Subcutaneous abdominal adipose tissue (tissue), 5 donors: ENCODE measurements at regions not wholly inside any gene's neighbourhood (a gene's known extent, or its start where the extent isn't known, plus 50 kb on each side); places are given as distances from the start of the nearest gene placed in this dataset.
"Not testable (repeated sequence)": the region's sequence is repeated elsewhere in the genome, so short reads cannot be mapped to it uniquely, and the experiment has no call there.

Experiments
- H3K27ac ChIP-seq: one replicate; pipeline ENCODE4 v1.7.0; 2013; ENCODE audit warnings: low read depth, mild to moderate bottlenecking, inconsistent platforms, low read length, moderate library complexity
- H3K27me3 ChIP-seq, 5 donors: one replicate each; pipeline ENCODE4 v1.7.0; 2013; ENCODE audit warnings: low read length in 5 of 5, inconsistent platforms in 1 of 5; ENCODE audit not compliant: control insufficient read depth in 5 of 5, insufficient read depth in 4 of 5
- H3K36me3 ChIP-seq, 5 donors: one replicate each; pipeline ENCODE4 v1.7.0; 2013; ENCODE audit warnings: low read length in 5 of 5; ENCODE audit not compliant: control insufficient read depth in 5 of 5, insufficient read depth in 5 of 5
- H3K4me1 ChIP-seq, 5 donors: one replicate each; pipeline ENCODE4 v1.7.0; 2013; ENCODE audit warnings: low read length in 5 of 5, mild to moderate bottlenecking in 3 of 5, moderate library complexity in 1 of 5; ENCODE audit not compliant: control insufficient read depth in 5 of 5, insufficient read depth in 5 of 5
- H3K4me3 ChIP-seq, 5 donors: one replicate each; pipeline ENCODE4 v1.7.0; 2013; ENCODE audit warnings: low read length in 5 of 5, low read depth in 1 of 5
- H3K9ac ChIP-seq, 5 donors: one replicate each; pipeline ENCODE4 v1.7.0; 2013; ENCODE audit warnings: low read length in 5 of 5, mild to moderate bottlenecking in 4 of 5, moderate library complexity in 3 of 5
- H3K9me3 ChIP-seq, 5 donors: one replicate each; pipeline ENCODE4 v1.7.0; 2013; ENCODE audit warnings: low read length in 5 of 5; ENCODE audit not compliant: control insufficient read depth in 5 of 5
- donor health status: healthy.
- donor health status: healthy.
- donor health status: healthy.
- donor health status: healthy.
- donor health status: healthy.

- Histone ChIP-seq H3K4me1 (no peaks in the 10 kb centered on the region), H3K27ac (no peak overlapping the region), H3K36me3 (no peaks in the 10 kb centered on the region), H3K4me3 (no peak overlapping the region), H3K9me3 (peaks cover 0 to 4% (median 0%) of the 10 kb centered on the region in 5 donors), H3K9ac (no peak overlapping the region), H3K27me3 (no peaks in the 10 kb centered on the region)
Measured at GRCh38 chr4:75302648-75303047, 211.6 kb downstream of the RCHY1 start.

GRCh38 chr4:75289914-75290582 is 224.2 kb downstream of the RCHY1 start:
- Histone ChIP-seq H3K36me3 (no peaks in the 10 kb centered on the region), H3K4me1 (no peaks in the 10 kb centered on the region), H3K27ac (no peak overlapping the region), H3K4me3 (no peak overlapping the region), H3K9me3 (no peaks in the 10 kb centered on the region), H3K9ac (no peak overlapping the region), H3K27me3 (no peaks in the 10 kb centered on the region)

GRCh38 chr4:75287738-75288517 is 226.3 kb downstream of the RCHY1 start:
- Histone ChIP-seq H3K36me3 (no peaks in the 10 kb centered on the region), H3K4me3 (no peak overlapping the region), H3K9ac (no peak overlapping the region), H3K27ac (no peak overlapping the region), H3K27me3 (no peaks in the 10 kb centered on the region), H3K9me3 (no peaks in the 10 kb centered on the region), H3K4me1 (no peaks in the 10 kb centered on the region)

- Histone ChIP-seq H3K27ac (no peak overlapping the region), H3K4me1 (peaks cover 0 to 2% (median 0%) of the 10 kb centered on the region in 5 donors), H3K9ac (no peak overlapping the region), H3K36me3 (no peaks in the 10 kb centered on the region), H3K4me3 (no peak overlapping the region), H3K27me3 (no peaks in the 10 kb centered on the region), H3K9me3 (no peaks in the 10 kb centered on the region)
Measured at GRCh38 chr4:75285837-75286236, 228.4 kb downstream of the RCHY1 start.

- Histone ChIP-seq H3K9me3 (peaks cover 0 to 5% (median 0%) of the 10 kb centered on the region in 5 donors), H3K4me3 (no peak overlapping the region), H3K9ac (no peak overlapping the region), H3K27me3 (no peaks in the 10 kb centered on the region), H3K36me3 (no peaks in the 10 kb centered on the region), H3K27ac (no peak overlapping the region), H3K4me1 (peaks cover 0 to 2% (median 0%) of the 10 kb centered on the region in 5 donors)
Measured at GRCh38 chr4:75284831-75285230, 229.4 kb downstream of the RCHY1 start.

GRCh38 chr4:75280461-75280860 is 233.7 kb downstream of the RCHY1 start:
- not testable (repeated sequence) for H3K27me3 ChIP-seq, H3K9me3 ChIP-seq, H3K27ac ChIP-seq, H3K9ac ChIP-seq, H3K4me1 ChIP-seq, H3K36me3 ChIP-seq, H3K4me3 ChIP-seq

GRCh38 chr4:75259306-75259705 is 254.9 kb downstream of the RCHY1 start:
- H3K4me3 ChIP-seq, result no peak overlapping the region
- no peaks in the 10 kb centered on the region for H3K9me3 ChIP-seq
- no peaks in the 10 kb centered on the region for H3K27me3 ChIP-seq
- no peaks in the 10 kb centered on the region for H3K36me3 ChIP-seq
- no peak overlapping the region for H3K27ac ChIP-seq
- no peaks in the 10 kb centered on the region for H3K4me1 ChIP-seq
- no peak overlapping the region for H3K9ac ChIP-seq

- Histone ChIP-seq H3K27ac (no peak overlapping the region), H3K9ac (no peak overlapping the region), H3K36me3 (no peaks in the 10 kb centered on the region), H3K4me1 (no peaks in the 10 kb centered on the region), H3K9me3 (no peaks in the 10 kb centered on the region), H3K4me3 (no peak overlapping the region), H3K27me3 (no peaks in the 10 kb centered on the region)
Measured at GRCh38 chr4:75255261-75255660, 258.9 kb downstream of the RCHY1 start.

- H3K9ac ChIP-seq, result no peak overlapping the region
- no peak overlapping the region for H3K27ac ChIP-seq
- H3K4me1 ChIP-seq, result no peaks in the 10 kb centered on the region
- H3K36me3 ChIP-seq, result no peaks in the 10 kb centered on the region
- H3K27me3 ChIP-seq, result no peaks in the 10 kb centered on the region
- no peaks in the 10 kb centered on the region for H3K9me3 ChIP-seq
- H3K4me3 ChIP-seq, result no peak overlapping the region
Measured at GRCh38 chr4:75254745-75255144, 259.5 kb downstream of the RCHY1 start.

- not testable (repeated sequence) for H3K36me3 ChIP-seq, H3K9ac ChIP-seq, H3K4me1 ChIP-seq, H3K4me3 ChIP-seq, H3K9me3 ChIP-seq, H3K27me3 ChIP-seq, H3K27ac ChIP-seq
Measured at GRCh38 chr4:75253094-75253493, 261.1 kb downstream of the RCHY1 start.
